Breast epithelium (tissue), 4 donors: ENCODE measurements at regions not wholly inside any gene's neighbourhood (a gene's known extent, or its start where the extent isn't known, plus 50 kb on each side); places are given as distances from the start of the nearest gene placed in this dataset.

Experiments
- DNase-seq, 2 donors: peaks; one replicate each; pipeline ENCODE4 v3.0.0-alpha.2; 2019; ENCODE audit warnings: low spot score in 2 of 2
- H3K27ac ChIP-seq, 2 donors: fragments of 200-600 bp; sonication (generic) in 1 of 2; one replicate each; pipeline ENCODE4 v1.5.1; 2016 to 2019; ENCODE audit warnings: mild to moderate bottlenecking in 1 of 2
- H3K27me3 ChIP-seq, 2 donors: fragments of 200-600 bp; sonication (generic) in 1 of 2; one replicate each; pipeline versions ENCODE4 v1.5.1 to v1.6.0; 2017 to 2019; ENCODE audit warnings: control low read depth in 1 of 2, mild to moderate bottlenecking in 1 of 2
- H3K36me3 ChIP-seq: fragments of 200-600 bp; one replicate; pipeline ENCODE4 v1.5.1; 2019
- H3K4me1 ChIP-seq, 2 donors: fragments of 200-600 bp; sonication (generic); one replicate each; pipeline ENCODE4 v1.5.1; 2016 to 2019; ENCODE audit warnings: control low read depth in 1 of 2
- H3K4me3 ChIP-seq, 3 donors: fragments of 200-600 bp; sonication (generic); 1 replicate in 2 of 3; 2 replicates in 1 of 3; pipeline ENCODE4 v1.5.1; 2016 to 2019; ENCODE audit warnings: mild to moderate bottlenecking in 3 of 3, moderate library complexity in 2 of 3
- H3K9me3 ChIP-seq, 2 donors: fragments of 200-600 bp; sonication (generic) in 1 of 2; one replicate each; pipeline ENCODE4 v1.5.1; 2016 to 2019; ENCODE audit warnings: control low read depth in 1 of 2
- POLR2A ChIP-seq: fragments of 450-650 bp; IDR thresholded peaks from one replicate; pipeline ENCODE4 v1.6.1; 2016; ENCODE audit warnings: antibody characterized with exemption, mild to moderate bottlenecking, moderate library complexity
- POLR2AphosphoS5 ChIP-seq, 3 donors: sonication (generic); formaldehyde crosslinking; IDR thresholded peaks; one replicate each; pipeline ENCODE4 v1.6.1; 2017; ENCODE audit warnings: antibody characterized with exemption in 3 of 3
- intact Hi-C: fragments of 100-400 bp; cut with DNase I; formaldehyde crosslinking; loops from one replicate; pipeline ENCODE4 v1.15.1; 2023; ENCODE audit warnings: low total_unique reads
- TF ChIP-seq, protein P1 (sequence below), 3 donors: fragments of 450-650 bp; IDR thresholded peaks; one replicate each; pipeline ENCODE4 v1.5.1; 2016 to 2017; ENCODE audit warnings: antibody characterized with exemption in 3 of 3, mild to moderate bottlenecking in 3 of 3, moderate library complexity in 3 of 3

DNA sequence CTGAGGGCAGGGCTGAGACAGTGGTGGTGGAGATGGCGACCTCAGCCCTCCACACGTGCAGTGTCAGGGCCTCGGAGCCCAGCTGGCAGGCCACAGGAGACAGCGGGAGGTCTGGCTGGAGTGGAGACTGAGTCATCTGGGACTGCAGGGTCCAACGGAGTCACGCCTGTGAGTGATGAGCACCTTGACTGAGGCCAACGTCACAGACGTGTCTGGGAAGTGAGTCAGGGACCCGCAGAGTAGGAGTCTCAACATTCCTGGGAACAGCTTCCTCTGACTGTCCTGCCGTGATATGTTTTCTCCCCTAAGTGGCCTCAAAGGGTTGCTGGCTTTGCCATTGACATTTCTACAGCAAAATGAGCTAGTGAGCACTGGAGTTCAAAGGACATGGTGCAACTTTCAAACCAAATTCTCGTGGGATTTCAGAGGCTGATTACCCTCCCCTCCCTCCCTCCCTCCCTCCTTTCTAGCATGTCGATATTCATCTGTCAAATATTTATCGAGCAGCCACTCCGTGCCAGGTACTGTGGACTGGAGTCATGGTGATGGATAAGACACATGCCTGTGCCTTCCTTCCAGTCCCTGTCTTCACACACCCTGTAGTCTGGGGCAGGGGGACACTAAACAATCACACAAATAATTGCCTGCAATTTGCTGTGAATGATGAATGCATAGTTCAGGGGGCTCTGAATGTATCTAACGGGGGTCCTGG lies 53.3 kb upstream of the AMOTL2 start:
- intact Hi-C loops, result no loop called here
- H3K27me3 ChIP-seq, result no peaks in the 10 kb centered on the region
- H3K4me1 ChIP-seq, result no peaks in the 10 kb centered on the region
- TF ChIP-seq POLR2AphosphoS5 (IDR thresholded peaks at IDR 0.05) (peak in 1 of 3 donors; percentile 39), POLR2A (no peak)
- no peak overlapping the region for H3K4me3 ChIP-seq
- H3K36me3 ChIP-seq, result no peaks in the 10 kb centered on the region
- H3K27ac ChIP-seq, result no peak overlapping the region
- DNase-seq, result no peak
- no peaks in the 10 kb centered on the region for H3K9me3 ChIP-seq

DNA sequence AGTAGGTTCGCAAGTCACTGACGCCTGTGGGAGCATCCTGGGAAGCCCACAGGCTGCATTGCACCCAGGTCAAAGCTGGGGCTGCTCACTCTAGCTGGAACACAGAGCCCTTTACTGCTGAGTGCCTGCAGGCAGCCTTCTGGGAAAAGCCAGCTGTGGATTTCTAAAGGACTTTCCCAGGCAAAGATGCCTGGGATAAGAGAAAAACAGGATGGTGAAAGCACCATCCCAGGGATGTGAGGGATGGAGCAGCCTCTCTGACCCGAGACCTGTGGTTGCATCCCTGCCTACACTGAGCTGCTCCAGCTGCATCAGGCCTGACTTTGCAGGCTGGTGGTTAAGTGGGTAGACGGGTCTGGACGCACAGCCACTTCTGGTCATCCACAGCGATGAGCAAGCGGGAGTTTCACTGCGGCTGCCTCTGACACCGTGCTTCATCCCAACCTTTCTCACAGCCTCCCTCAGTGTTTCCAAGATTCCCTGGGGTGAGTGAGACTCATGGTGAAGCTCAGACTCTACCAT lies 52.5 kb upstream of the AMOTL2 start:
- no peak for TF ChIP-seq POLR2A
- TF ChIP-seq, protein P1, sequence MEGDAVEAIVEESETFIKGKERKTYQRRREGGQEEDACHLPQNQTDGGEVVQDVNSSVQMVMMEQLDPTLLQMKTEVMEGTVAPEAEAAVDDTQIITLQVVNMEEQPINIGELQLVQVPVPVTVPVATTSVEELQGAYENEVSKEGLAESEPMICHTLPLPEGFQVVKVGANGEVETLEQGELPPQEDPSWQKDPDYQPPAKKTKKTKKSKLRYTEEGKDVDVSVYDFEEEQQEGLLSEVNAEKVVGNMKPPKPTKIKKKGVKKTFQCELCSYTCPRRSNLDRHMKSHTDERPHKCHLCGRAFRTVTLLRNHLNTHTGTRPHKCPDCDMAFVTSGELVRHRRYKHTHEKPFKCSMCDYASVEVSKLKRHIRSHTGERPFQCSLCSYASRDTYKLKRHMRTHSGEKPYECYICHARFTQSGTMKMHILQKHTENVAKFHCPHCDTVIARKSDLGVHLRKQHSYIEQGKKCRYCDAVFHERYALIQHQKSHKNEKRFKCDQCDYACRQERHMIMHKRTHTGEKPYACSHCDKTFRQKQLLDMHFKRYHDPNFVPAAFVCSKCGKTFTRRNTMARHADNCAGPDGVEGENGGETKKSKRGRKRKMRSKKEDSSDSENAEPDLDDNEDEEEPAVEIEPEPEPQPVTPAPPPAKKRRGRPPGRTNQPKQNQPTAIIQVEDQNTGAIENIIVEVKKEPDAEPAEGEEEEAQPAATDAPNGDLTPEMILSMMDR (IDR thresholded peaks at IDR 0.05), result no peak
- TF ChIP-seq POLR2AphosphoS5 (IDR thresholded peaks at IDR 0.05), result no peak
- Histone ChIP-seq H3K9me3 (no peaks in the 10 kb centered on the region), H3K4me3 (no peak overlapping the region), H3K27me3 (no peaks in the 10 kb centered on the region), H3K4me1 (no peaks in the 10 kb centered on the region), H3K36me3 (no peaks in the 10 kb centered on the region), H3K27ac (no peak overlapping the region)
- intact Hi-C loops, result no loop called here
- DNase-seq, result no peak

DNA sequence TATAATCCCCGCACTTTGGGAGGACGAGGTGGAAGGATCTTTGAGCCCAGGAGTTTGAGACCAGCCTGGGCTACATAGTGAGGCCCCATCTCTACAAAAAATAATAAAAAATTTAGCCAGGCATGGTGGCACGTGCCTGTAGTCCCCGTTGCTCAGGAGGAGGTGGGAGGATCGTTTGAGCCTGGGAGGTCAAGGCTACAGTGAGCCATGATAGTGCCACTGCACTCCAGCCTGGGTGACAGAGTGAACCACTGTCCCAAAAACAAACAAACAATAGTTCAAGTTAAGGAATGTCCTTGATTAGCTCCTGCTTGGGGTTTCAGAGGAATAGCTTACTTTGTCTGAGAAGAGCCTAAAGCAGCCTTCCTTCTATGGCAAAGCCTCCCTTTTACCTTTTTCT lies 51.7 kb upstream of the AMOTL2 start:
- no peak for DNase-seq
- no peaks in the 10 kb centered on the region for H3K36me3 ChIP-seq
- no peaks in the 10 kb centered on the region for H3K4me1 ChIP-seq
- TF ChIP-seq, protein P1 (IDR thresholded peaks at IDR 0.05), result no peak
- TF ChIP-seq POLR2A (no peak), POLR2AphosphoS5 (IDR thresholded peaks at IDR 0.05) (no peak)
- no peaks in the 10 kb centered on the region for H3K9me3 ChIP-seq
- H3K27ac ChIP-seq, result no peak overlapping the region
- no peaks in the 10 kb centered on the region for H3K27me3 ChIP-seq
- no peak overlapping the region for H3K4me3 ChIP-seq
- intact Hi-C loops, result no loop called here
